HepG2 (cell line): ENCODE measurements at regions not wholly inside any gene's neighbourhood (a gene's known extent, or its start where the extent isn't known, plus 50 kb on each side); places are given as distances from the start of the nearest gene placed in this dataset.

ENCODE experiments used
- ASH2L ChIP-seq: fragments of 300-600, 200-600 bp; sonication (generic); IDR thresholded peaks from 2 replicates; pipeline ENCODE4 v1.7.0; 2017; ENCODE audit warnings: low read depth, mild to moderate bottlenecking, moderate library complexity, mixed read lengths, low read length; ENCODE audit not compliant: insufficient read length
- ATF4 ChIP-seq, 2 experiments: fragments of 450-650 bp in 1 of 2; sonication (generic) in 1 of 2; formaldehyde crosslinking; IDR thresholded peaks; 2 replicates each; pipeline versions ENCODE4 v1.5.0 to v1.8.0; 2020 to 2022; ENCODE audit warnings: mild to moderate bottlenecking in 1 of 2, missing genetic modification reagents in 1 of 2
- CHD4 ChIP-seq: fragments of 200-600 bp; sonication (generic); IDR thresholded peaks from 2 replicates; pipeline ENCODE4 v1.7.0; 2017; ENCODE audit warnings: mild to moderate bottlenecking, low read length, borderline replicate concordance
- DMTF1 ChIP-seq: sonication (generic); formaldehyde crosslinking; IDR thresholded peaks from 2 replicates; pipeline ENCODE4 v1.4.0; 2020; ENCODE audit warnings: mild to moderate bottlenecking, missing genetic modification reagents
- GATA4 ChIP-seq: sonication (generic); IDR thresholded peaks from 2 replicates; pipeline ENCODE4 v1.6.1; 2016; ENCODE audit warnings: antibody characterized with exemption, low read depth, borderline replicate concordance
- NCOA5 ChIP-seq: sonication (generic); formaldehyde crosslinking; IDR thresholded peaks from 2 replicates; pipeline ENCODE4 v1.4.0; 2020; ENCODE audit warnings: missing genetic modification reagents
- RERE ChIP-seq: IDR thresholded peaks from 2 replicates; pipeline ENCODE4 v1.6.1; 2016; ENCODE audit warnings: low read depth, missing genetic modification reagents, missing compliant biosample characterization
- SNRNP70 ChIP-seq: fragments of 200-400 bp; formaldehyde crosslinking; IDR thresholded peaks from 2 replicates; pipeline ENCODE4 v1.6.1; 2017; ENCODE audit warnings: mild to moderate bottlenecking, low read depth, low read length, moderate library complexity
- TRAFD1 ChIP-seq: sonication (generic); formaldehyde crosslinking; IDR thresholded peaks from 2 replicates; pipeline ENCODE4 v1.5.1; 2020; ENCODE audit warnings: missing genetic modification reagents, mild to moderate bottlenecking, borderline replicate concordance
- USF2 ChIP-seq, 2 experiments: sonication (generic) in 1 of 2; formaldehyde crosslinking in 1 of 2; IDR thresholded peaks; 2 replicates each; pipeline versions ENCODE4 v1.5.1 to v1.6.1; 2011 to 2020; ENCODE audit warnings: borderline replicate concordance in 1 of 2, low read depth in 1 of 2, low read length in 1 of 2, mild to moderate bottlenecking in 1 of 2, missing genetic modification reagents in 1 of 2, moderate library complexity in 1 of 2
- ZNF274 ChIP-seq: sonication (generic); formaldehyde crosslinking; IDR thresholded peaks from 2 replicates; pipeline ENCODE4 v1.5.1; 2020; ENCODE audit warnings: mild to moderate bottlenecking, missing genetic modification reagents

GRCh38 chr6:137697267-137697938 is 169.7 kb upstream of the TNFAIP3 start (continued):
- TF ChIP-seq TRAFD1 (CRISPR knock-in tag) (no peak), GATA4 (peak; percentile 62; the same call in 1 of the 2 replicates), CHD4 (no peak), USF2 (IDR thresholded peaks at IDR 0.05; ENCODE audit: low read depth, low read length) (no peak), USF2 (CRISPR knock-in tag; IDR thresholded peaks at IDR 0.05; ENCODE audit: borderline replicate concordance) (no peak), ZNF274 (CRISPR knock-in tag) (peak; percentile 53; the same call in 1 of the 2 replicates), NCOA5 (no peak), ASH2L (peak; percentile 62), RERE (CRISPR knock-in tag) (peak; percentile 69), ATF4 (CRISPR knock-in tag; IDR thresholded peaks at IDR 0.05) (no peak), SNRNP70 (no peak), DMTF1 (0 out of 2 replicates have a peak, but pooled peaks have one; percentile 22)
